ENCODE measurements at regions not wholly inside any gene's neighbourhood (a gene's known extent, or its start where the extent isn't known, plus 50 kb on each side); places are given as distances from the start of the nearest gene placed in this dataset.

DNA sequence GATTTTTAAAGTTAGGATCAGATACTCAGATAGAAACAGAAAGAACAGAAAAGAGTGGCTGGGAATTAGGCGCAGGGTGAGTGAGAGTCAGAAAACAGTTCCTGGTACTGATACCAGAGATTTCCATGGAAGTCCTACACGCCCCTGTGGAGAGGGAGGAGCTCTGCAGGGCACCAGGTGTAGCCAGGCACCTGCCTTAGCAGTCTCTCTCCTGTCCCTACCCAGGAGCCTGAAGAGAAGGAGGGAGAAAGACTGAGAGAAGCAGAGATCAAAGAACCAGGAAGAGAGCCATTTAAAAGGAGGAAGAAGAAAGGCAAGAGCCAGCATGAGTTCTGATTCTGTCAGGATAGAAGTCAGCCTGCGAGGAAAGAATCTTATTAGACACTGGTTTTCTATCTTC, 65.0 kb downstream of the CBLN1 start:
- TF ChIP-seq POLR2A (IDR thresholded peaks at IDR 0.05) (no peak), CTCF (IDR thresholded peaks at IDR 0.05) (no peak)
- Histone ChIP-seq H3K4me3 (no peak overlapping the region), H3K27ac (no peak overlapping the region)

GRCh38 chr16:49213594-49213993, 68.0 kb downstream of the CBLN1 start:
- TF ChIP-seq POLR2A (IDR thresholded peaks at IDR 0.05), result no peak
- TF ChIP-seq CTCF (IDR thresholded peaks at IDR 0.05), result no peak
- Histone ChIP-seq H3K36me3 (no peaks in the 10 kb centered on the region), H3K9me3 (no peaks in the 10 kb centered on the region), H3K27ac (no peak overlapping the region), H3K4me3 (no peak overlapping the region), H3K27me3 (no peaks in the 10 kb centered on the region), H3K4me1 (no peaks in the 10 kb centered on the region)
- intact Hi-C loops (cut with DNase I; ENCODE audit: low total_unique reads), result no loop called here
- no peak for DNase-seq

More for the DNA sequence above, 65.0 kb downstream of the CBLN1 start:
- intact Hi-C loops (cut with DNase I; ENCODE audit: low total_unique reads), result no loop called here
- no peaks in the 10 kb centered on the region for H3K9me3 ChIP-seq
- no peak for DNase-seq
- H3K36me3 ChIP-seq, result no peaks in the 10 kb centered on the region
- no peaks in the 10 kb centered on the region for H3K4me1 ChIP-seq
- H3K27me3 ChIP-seq, result no peaks in the 10 kb centered on the region

DNA sequence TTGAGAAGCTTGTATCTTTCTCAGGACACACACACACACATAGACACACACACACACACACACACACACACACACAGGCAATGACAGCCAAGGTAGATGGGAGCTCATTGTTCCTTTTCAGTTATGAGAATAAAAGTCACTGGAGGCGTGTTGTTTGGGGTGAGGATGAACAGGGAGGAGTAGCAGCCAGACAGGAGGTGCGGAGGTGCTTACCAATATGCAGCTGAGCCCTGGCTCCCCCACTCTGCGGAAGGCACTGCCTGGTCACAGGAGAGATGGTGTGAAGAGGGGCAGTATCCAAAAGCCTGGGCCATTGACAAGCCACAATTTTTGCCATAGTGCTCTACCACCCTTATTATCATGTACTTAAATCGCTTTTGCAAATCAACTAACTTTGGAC, 77.4 kb downstream of the CBLN1 start:
- no peak for TF ChIP-seq CTCF (IDR thresholded peaks at IDR 0.05)
- TF ChIP-seq POLR2A (IDR thresholded peaks at IDR 0.05), result no peak
- no peak for DNase-seq

DNA sequence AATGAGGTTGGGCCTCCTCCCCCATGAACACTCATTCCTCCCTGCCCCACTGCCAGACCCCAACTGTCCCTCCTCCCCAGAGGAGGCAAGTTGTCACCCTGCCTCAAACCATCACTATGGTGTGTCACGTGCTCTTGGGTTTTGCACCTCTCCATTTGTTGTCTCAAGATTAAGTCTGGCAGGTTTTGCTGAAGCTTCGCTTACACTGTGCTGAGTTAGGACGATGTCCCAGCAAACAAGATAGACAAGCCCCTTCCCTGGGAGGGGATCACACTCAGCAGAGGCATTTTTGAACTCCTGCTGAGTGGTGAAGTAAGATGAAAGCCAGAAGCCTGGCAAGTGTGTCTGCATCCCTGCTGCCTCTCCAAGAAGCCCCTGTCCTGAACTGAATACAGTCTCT, 78.3 kb downstream of the CBLN1 start:
- H3K9me3 ChIP-seq, result no peaks in the 10 kb centered on the region
- TF ChIP-seq CTCF (IDR thresholded peaks at IDR 0.05), result no peak
- no peak for TF ChIP-seq POLR2A (IDR thresholded peaks at IDR 0.05)
- H3K36me3 ChIP-seq, result no peaks in the 10 kb centered on the region
- no peak overlapping the region for H3K4me3 ChIP-seq
- no peaks in the 10 kb centered on the region for H3K4me1 ChIP-seq
- H3K27me3 ChIP-seq, result no peaks in the 10 kb centered on the region
- H3K27ac ChIP-seq, result no peak overlapping the region
- no peak for DNase-seq
- intact Hi-C loops (cut with DNase I; ENCODE audit: low total_unique reads), result no loop called here

More for the DNA sequence above, 77.4 kb downstream of the CBLN1 start:
- Histone ChIP-seq H3K4me3 (no peak overlapping the region), H3K4me1 (no peaks in the 10 kb centered on the region), H3K36me3 (no peaks in the 10 kb centered on the region), H3K27me3 (no peaks in the 10 kb centered on the region), H3K27ac (no peak overlapping the region), H3K9me3 (no peaks in the 10 kb centered on the region)
- intact Hi-C loops (cut with DNase I; ENCODE audit: low total_unique reads), result no loop called here

GRCh38 chr16:49201118-49201517, 80.5 kb downstream of the CBLN1 start:
- Histone ChIP-seq H3K9me3 (no peaks in the 10 kb centered on the region), H3K27me3 (no peaks in the 10 kb centered on the region), H3K4me3 (no peak overlapping the region), H3K27ac (no peak overlapping the region), H3K4me1 (no peaks in the 10 kb centered on the region), H3K36me3 (no peaks in the 10 kb centered on the region)
- intact Hi-C loops (cut with DNase I; ENCODE audit: low total_unique reads), result no loop called here
- DNase-seq, result no peak
- no peak for TF ChIP-seq POLR2A (IDR thresholded peaks at IDR 0.05)
- no peak for TF ChIP-seq CTCF (IDR thresholded peaks at IDR 0.05)

All from uterus (tissue), 3 donors.